ENCODE measurements at regions not wholly inside any gene's neighbourhood (a gene's known extent, or its start where the extent isn't known, plus 50 kb on each side); places are given as distances from the start of the nearest gene placed in this dataset.
"Not testable (repeated sequence)": the region's sequence is repeated elsewhere in the genome, so short reads cannot be mapped to it uniquely, and the experiment has no call there.

- TF ChIP-seq CTCF (conservative IDR thresholded peaks at IDR 0.05): no peak
- Mint-ChIP-seq H3K4me1 (ENCODE audit: unreplicated experiment) (no peaks in the 10 kb centered on the region), H3K4me3 (no peak overlapping the region), H3K27ac (no peak overlapping the region), H3K27me3 (no peaks in the 10 kb centered on the region), H3K36me3 (no peaks in the 10 kb centered on the region), H3K9me3 (peaks cover 7% of the 10 kb centered on the region)
- DNase-seq (ENCODE audit: extremely low spot score, unreplicated experiment): no peak
Measured at GRCh38 chr7:84855758-84856157, 331.1 kb downstream of the SEMA3D start.

GRCh38 chr7:84848974-84849372 is 337.9 kb downstream of the SEMA3D start:
- H3K4me1 Mint-ChIP-seq (ENCODE audit: unreplicated experiment); H3K9me3 Mint-ChIP-seq; H3K27ac Mint-ChIP-seq: not testable (repeated sequence)

GRCh38 chr7:84848219-84848973 is 338.5 kb downstream of the SEMA3D start:
- H3K27ac Mint-ChIP-seq: no peak overlapping the region
- no peaks in the 10 kb centered on the region for H3K9me3 Mint-ChIP-seq
- no peak overlapping the region for H3K4me3 Mint-ChIP-seq
- DNase-seq (ENCODE audit: extremely low spot score, unreplicated experiment): no peak
- H3K36me3 Mint-ChIP-seq: no peaks in the 10 kb centered on the region
- no peaks in the 10 kb centered on the region for H3K4me1 Mint-ChIP-seq (ENCODE audit: unreplicated experiment)
- TF ChIP-seq CTCF (conservative IDR thresholded peaks at IDR 0.05): no peak
- H3K27me3 Mint-ChIP-seq: no peaks in the 10 kb centered on the region

More at GRCh38 chr7:84848974-84849372, 337.9 kb downstream of the SEMA3D start:
- H3K27me3 Mint-ChIP-seq; H3K36me3 Mint-ChIP-seq; DNase-seq (ENCODE audit: extremely low spot score, unreplicated experiment); H3K4me3 Mint-ChIP-seq: not testable (repeated sequence)

- no peaks in the 10 kb centered on the region for H3K9me3 Mint-ChIP-seq
- no peak overlapping the region for H3K4me3 Mint-ChIP-seq
- no peaks in the 10 kb centered on the region for H3K4me1 Mint-ChIP-seq (ENCODE audit: unreplicated experiment)
- TF ChIP-seq CTCF (conservative IDR thresholded peaks at IDR 0.05): no peak
- no peak for DNase-seq (ENCODE audit: extremely low spot score, unreplicated experiment)
- H3K27ac Mint-ChIP-seq: no peak overlapping the region
- no peaks in the 10 kb centered on the region for H3K27me3 Mint-ChIP-seq
- H3K36me3 Mint-ChIP-seq: no peaks in the 10 kb centered on the region
Measured at GRCh38 chr7:84847790-84848189, 339.1 kb downstream of the SEMA3D start.

- Mint-ChIP-seq H3K4me1 (ENCODE audit: unreplicated experiment) (no peaks in the 10 kb centered on the region), H3K27ac (no peak overlapping the region), H3K27me3 (no peaks in the 10 kb centered on the region), H3K4me3 (no peak overlapping the region), H3K36me3 (no peaks in the 10 kb centered on the region), H3K9me3 (no peaks in the 10 kb centered on the region)
- DNase-seq (ENCODE audit: extremely low spot score, unreplicated experiment): no peak
- no peak for TF ChIP-seq CTCF (conservative IDR thresholded peaks at IDR 0.05)
Measured at GRCh38 chr7:84847038-84847437, 339.8 kb downstream of the SEMA3D start.

GRCh38 chr7:84845971-84846370 is 340.9 kb downstream of the SEMA3D start:
- H3K9me3 Mint-ChIP-seq: no peaks in the 10 kb centered on the region
- no peaks in the 10 kb centered on the region for H3K27me3 Mint-ChIP-seq
- no peaks in the 10 kb centered on the region for H3K36me3 Mint-ChIP-seq
- no peak overlapping the region for H3K27ac Mint-ChIP-seq
- no peak for DNase-seq (ENCODE audit: extremely low spot score, unreplicated experiment)
- TF ChIP-seq CTCF (conservative IDR thresholded peaks at IDR 0.05): no peak
- H3K4me3 Mint-ChIP-seq: no peak overlapping the region
- H3K4me1 Mint-ChIP-seq (ENCODE audit: unreplicated experiment): no peaks in the 10 kb centered on the region

Data from type B pancreatic cell (in vitro differentiated cells).